MM.1S (cell line): ENCODE measurements at regions not wholly inside any gene's neighbourhood (a gene's known extent, or its start where the extent isn't known, plus 50 kb on each side); places are given as distances from the start of the nearest gene placed in this dataset.

Source experiments
- EZH2 ChIP-seq: fragments of 300-600 bp; sonication (generic); optimal IDR thresholded peaks from 2 replicates; pipeline ENCODE3; 2017; ENCODE audit warnings: low read depth, mild to moderate bottlenecking, antibody characterized with exemption, low read length, mixed read lengths
- EZH2phosphoT487 ChIP-seq: fragments of 300-600 bp; sonication (generic); IDR thresholded peaks from 2 replicates; pipeline ENCODE4 v1.6.1; 2018; ENCODE audit warnings: antibody characterized with exemption, low read length
- TF ChIP-seq, protein P1 (sequence below): fragments of 300-600 bp; sonication (generic); IDR thresholded peaks from 2 replicates; pipeline ENCODE4 v1.5.1; 2016; ENCODE audit warnings: antibody characterized with exemption, low read length, mixed read lengths

DNA sequence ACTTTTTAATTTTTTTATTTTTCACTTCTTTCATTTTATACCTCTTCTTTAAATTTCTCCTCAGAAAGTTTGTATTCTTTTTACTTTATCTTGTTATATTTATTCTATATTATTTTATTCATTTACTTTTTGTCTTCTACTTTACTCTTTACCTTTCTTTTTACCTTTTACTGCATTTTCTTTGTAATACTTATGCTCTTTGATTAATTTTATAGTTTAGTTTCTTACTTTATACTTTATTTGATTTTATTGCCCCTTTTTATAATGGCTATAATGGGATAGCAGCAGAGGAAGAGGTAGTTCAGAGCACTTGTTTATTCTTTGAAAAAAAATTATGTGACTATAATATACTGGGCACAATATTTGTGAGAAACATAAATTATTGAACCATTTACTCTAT is 542.6 kb upstream of the SPRY2 start:
- TF ChIP-seq, protein P1, sequence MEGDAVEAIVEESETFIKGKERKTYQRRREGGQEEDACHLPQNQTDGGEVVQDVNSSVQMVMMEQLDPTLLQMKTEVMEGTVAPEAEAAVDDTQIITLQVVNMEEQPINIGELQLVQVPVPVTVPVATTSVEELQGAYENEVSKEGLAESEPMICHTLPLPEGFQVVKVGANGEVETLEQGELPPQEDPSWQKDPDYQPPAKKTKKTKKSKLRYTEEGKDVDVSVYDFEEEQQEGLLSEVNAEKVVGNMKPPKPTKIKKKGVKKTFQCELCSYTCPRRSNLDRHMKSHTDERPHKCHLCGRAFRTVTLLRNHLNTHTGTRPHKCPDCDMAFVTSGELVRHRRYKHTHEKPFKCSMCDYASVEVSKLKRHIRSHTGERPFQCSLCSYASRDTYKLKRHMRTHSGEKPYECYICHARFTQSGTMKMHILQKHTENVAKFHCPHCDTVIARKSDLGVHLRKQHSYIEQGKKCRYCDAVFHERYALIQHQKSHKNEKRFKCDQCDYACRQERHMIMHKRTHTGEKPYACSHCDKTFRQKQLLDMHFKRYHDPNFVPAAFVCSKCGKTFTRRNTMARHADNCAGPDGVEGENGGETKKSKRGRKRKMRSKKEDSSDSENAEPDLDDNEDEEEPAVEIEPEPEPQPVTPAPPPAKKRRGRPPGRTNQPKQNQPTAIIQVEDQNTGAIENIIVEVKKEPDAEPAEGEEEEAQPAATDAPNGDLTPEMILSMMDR: no peak
- TF ChIP-seq EZH2 (no peak), EZH2phosphoT487 (no peak)
